Urinary bladder (tissue), 3 donors: ENCODE measurements at regions not wholly inside any gene's neighbourhood (a gene's known extent, or its start where the extent isn't known, plus 50 kb on each side); places are given as distances from the start of the nearest gene placed in this dataset.

Source experiments
- DNase-seq: peaks from one replicate; pipeline ENCODE4 v3.0.0-alpha.2; 2015; ENCODE audit errors: extremely low spot score
- H3K27ac ChIP-seq: one replicate; pipeline ENCODE4 v1.5.1; 2013; ENCODE audit warnings: low read depth, mild to moderate bottlenecking, moderate library complexity
- H3K36me3 ChIP-seq: one replicate; pipeline ENCODE4 v1.6.1; 2013; ENCODE audit warnings: mild to moderate bottlenecking, moderate library complexity; ENCODE audit not compliant: insufficient read depth
- H3K4me1 ChIP-seq: one replicate; pipeline ENCODE4 v1.6.1; 2013; ENCODE audit warnings: mild to moderate bottlenecking, moderate library complexity; ENCODE audit not compliant: insufficient read depth
- H3K4me3 ChIP-seq: one replicate; pipeline ENCODE4 v1.5.1; 2013; ENCODE audit warnings: low read depth, low read length
- WGBS: extraction: QIAGEN DNeasy Blood & Tissue Kit; methylation state at CpG from one replicate; pipeline ENCODE4 v1.1.7; 2013; 5-methylcytosine and 5-hydroxymethylcytosine counted together
- donor health status: healthy with polysubstance abuse.
- donor health status: healthy.

- 35% methylated on average over 1 of the region's 1 CpG for WGBS
- DNase-seq = no peak
- Histone ChIP-seq H3K36me3 (no peaks in the 10 kb centered on the region), H3K4me3 (no peak overlapping the region), H3K4me1 (no peaks in the 10 kb centered on the region), H3K27ac (no peak overlapping the region)
Observed at GRCh38 chr6:50970908-50971307, 152.2 kb downstream of the TFAP2B start.

- no peaks in the 10 kb centered on the region for H3K4me1 ChIP-seq
- no peak for DNase-seq
- no peak overlapping the region for H3K27ac ChIP-seq
- H3K36me3 ChIP-seq = no peaks in the 10 kb centered on the region
- H3K4me3 ChIP-seq = no peak overlapping the region
- WGBS = 72% methylated on average over 2 of the region's 2 CpGs
Observed at GRCh38 chr6:50973464-50973863, 154.8 kb downstream of the TFAP2B start.

- no peak overlapping the region for H3K4me3 ChIP-seq
Observed at GRCh38 chr6:50974319-50974718, 155.6 kb downstream of the TFAP2B start.

GRCh38 chr6:50975216-50975615 is 156.5 kb downstream of the TFAP2B start:
- no peak for DNase-seq
- Histone ChIP-seq H3K36me3 (no peaks in the 10 kb centered on the region), H3K27ac (no peak overlapping the region), H3K4me1 (no peaks in the 10 kb centered on the region), H3K4me3 (no peak overlapping the region)
- 69% methylated on average over 2 of the region's 2 CpGs for whole genome bisulfite sequencing

More at GRCh38 chr6:50974319-50974718, 155.6 kb downstream of the TFAP2B start:
- H3K4me1 ChIP-seq = no peaks in the 10 kb centered on the region
- no peaks in the 10 kb centered on the region for H3K36me3 ChIP-seq
- 65% methylated on average over 3 of the region's 3 CpGs for WGBS
- no peak overlapping the region for H3K27ac ChIP-seq
- no peak for DNase-seq

GRCh38 chr6:50976907-50977306 is 158.2 kb downstream of the TFAP2B start:
- Histone ChIP-seq H3K36me3 (no peaks in the 10 kb centered on the region), H3K27ac (no peak overlapping the region), H3K4me3 (no peak overlapping the region), H3K4me1 (no peaks in the 10 kb centered on the region)
- no peak for DNase-seq
- 92% methylated on average over 2 of the region's 2 CpGs for WGBS

GRCh38 chr6:50977796-50978195 is 159.1 kb downstream of the TFAP2B start:
- H3K4me3 ChIP-seq = no peak overlapping the region

GRCh38 chr6:50978380-50979170 is 159.9 kb downstream of the TFAP2B start:
- Histone ChIP-seq H3K36me3 (no peaks in the 10 kb centered on the region), H3K4me3 (no peak overlapping the region), H3K4me1 (no peaks in the 10 kb centered on the region), H3K27ac (no peak overlapping the region)
- no peak for DNase-seq
- WGBS = 62% methylated on average over 4 of the region's 4 CpGs

More at GRCh38 chr6:50977796-50978195, 159.1 kb downstream of the TFAP2B start:
- WGBS = 47% methylated on average over 1 of the region's 1 CpG
- no peak for DNase-seq
- Histone ChIP-seq H3K4me1 (no peaks in the 10 kb centered on the region), H3K36me3 (no peaks in the 10 kb centered on the region), H3K27ac (no peak overlapping the region)

- Histone ChIP-seq H3K27ac (no peak overlapping the region), H3K4me3 (no peak overlapping the region), H3K36me3 (no peaks in the 10 kb centered on the region), H3K4me1 (no peaks in the 10 kb centered on the region)
- 39% methylated on average over 2 of the region's 2 CpGs for WGBS
- DNase-seq = no peak
Observed at GRCh38 chr6:50979171-50979525, 160.5 kb downstream of the TFAP2B start.

GRCh38 chr6:50984135-50984534 is 165.5 kb downstream of the TFAP2B start:
- no peak for DNase-seq
- 69% methylated on average over 3 of the region's 3 CpGs for WGBS

GRCh38 chr6:50986319-50986718 is 167.6 kb downstream of the TFAP2B start:
- no peak overlapping the region for H3K4me3 ChIP-seq
- no peak overlapping the region for H3K27ac ChIP-seq
- DNase-seq = no peak
- no peaks in the 10 kb centered on the region for H3K36me3 ChIP-seq
- no peaks in the 10 kb centered on the region for H3K4me1 ChIP-seq

More at GRCh38 chr6:50984135-50984534, 165.5 kb downstream of the TFAP2B start:
- no peak overlapping the region for H3K4me3 ChIP-seq
- no peak overlapping the region for H3K27ac ChIP-seq
- no peaks in the 10 kb centered on the region for H3K4me1 ChIP-seq
- no peaks in the 10 kb centered on the region for H3K36me3 ChIP-seq

- H3K36me3 ChIP-seq = no peaks in the 10 kb centered on the region
- no peak overlapping the region for H3K4me3 ChIP-seq
- no peak for DNase-seq
- no peaks in the 10 kb centered on the region for H3K4me1 ChIP-seq
- H3K27ac ChIP-seq = no peak overlapping the region
Observed at GRCh38 chr6:50989123-50989522, 170.5 kb downstream of the TFAP2B start.

GRCh38 chr6:50990750-50991446 is 172.2 kb downstream of the TFAP2B start:
- Histone ChIP-seq H3K27ac (no peak overlapping the region), H3K36me3 (no peaks in the 10 kb centered on the region), H3K4me1 (no peaks in the 10 kb centered on the region), H3K4me3 (no peak overlapping the region)
- DNase-seq = no peak
- 69% methylated on average over 7 of the region's 7 CpGs for WGBS

GRCh38 chr6:50992232-50992631 is 173.6 kb downstream of the TFAP2B start:
- 85% methylated on average over 3 of the region's 3 CpGs for WGBS
- H3K36me3 ChIP-seq = no peaks in the 10 kb centered on the region
- no peak for DNase-seq
- H3K4me1 ChIP-seq = no peaks in the 10 kb centered on the region
- no peak overlapping the region for H3K4me3 ChIP-seq
- no peak overlapping the region for H3K27ac ChIP-seq
